HCT116 (cell line): ENCODE measurements at regions not wholly inside any gene's neighbourhood (a gene's known extent, or its start where the extent isn't known, plus 50 kb on each side); places are given as distances from the start of the nearest gene placed in this dataset.

Experiments used
- ATAC-seq: fragments of 200-7000 bp; cut with Tn5 transposase; 2 replicates; pipeline ENCODE4 v1.9.1; 2020; ENCODE audit warnings: mild to moderate bottlenecking, moderate library complexity
- BruUV-seq: library from RNA; stranded (reverse); fragments of 400-500 nt; replicated peaks from 2 replicates; lab custom pipeline; 2021; lab: Mats Ljungman, UMichigan
- CTCF ChIA-PET: fragments of 300-600 bp; sonication (Branson Sonifier 250); formaldehyde crosslinking; loops from one replicate; lab custom pipeline; 2021; ENCODE audit warnings: antibody characterized with exemption; lab: Charles Lee
- POLR2A ChIA-PET: fragments of 300-600, 350-600 bp; sonication (Branson Sonifier 250); formaldehyde crosslinking; loops from one replicate; lab custom pipeline; 2021; ENCODE audit warnings: antibody characterized with exemption; lab: Charles Lee
- RAD21 ChIA-PET, 2 experiments: fragments of 300-600 bp; sonication (Branson Sonifier 250); formaldehyde crosslinking; loops; one replicate each; lab custom pipeline; 2023; ENCODE audit warnings: low total read pairs in 2 of 2; ENCODE audit not compliant: uncharacterized antibody in 2 of 2, unreplicated experiment in 2 of 2, low non-redundant PET in 1 of 2; lab: Charles Lee
- DNase-seq: peaks from one replicate; pipeline ENCODE4 v3.0.0-alpha.2; 2010; ENCODE audit warnings: low read depth, low spot score
- H2AFZ ChIP-seq: fragments of 200-600 bp; shearing (Covaris generic), sonication (generic); 2 replicates; pipeline ENCODE4 v1.6.1; 2017; ENCODE audit warnings: low read depth, mixed run types, mixed read lengths, antibody characterized with exemption, low read length; ENCODE audit not compliant: poor library complexity, severe bottlenecking
- H3K27ac ChIP-seq: 2 replicates; pipeline ENCODE4 v1.5.1; 2012; ENCODE audit warnings: low read depth, low read length
- H3K27me3 ChIP-seq: fragments of 200-600 bp; sonication (generic); 2 replicates; pipeline ENCODE4 v1.6.1; 2016; ENCODE audit warnings: mixed run types, low read length, mixed read lengths; ENCODE audit not compliant: insufficient read depth
- H3K36me3 ChIP-seq, 2 experiments: fragments of 200-500 bp in 1 of 2; fragments of 200-600 bp in 1 of 2; sonication (Bioruptor generic) in 1 of 2; sonication (generic) in 1 of 2; 2 replicates each; pipeline versions ENCODE4 v1.5.1 to v1.6.1; 2014 to 2016; ENCODE audit warnings: low read length in 2 of 2, inconsistent platforms in 1 of 2, mixed read lengths in 1 of 2, mixed run types in 1 of 2; ENCODE audit not compliant: insufficient read depth in 2 of 2, control insufficient read depth in 1 of 2
- H3K4me1 ChIP-seq, 2 experiments: fragments of 200-600 bp in 1 of 2; sonication (generic) in 1 of 2; 2 replicates each; pipeline versions ENCODE4 v1.5.1 to v1.6.1; 2012 to 2017; ENCODE audit warnings: low read length in 2 of 2, inconsistent platforms in 1 of 2, mild to moderate bottlenecking in 1 of 2, mixed read lengths in 1 of 2, mixed run types in 1 of 2, moderate library complexity in 1 of 2; ENCODE audit not compliant: insufficient read depth in 2 of 2, control insufficient read depth in 1 of 2
- H3K4me2 ChIP-seq: fragments of 200-600 bp; sonication (generic); 2 replicates; pipeline ENCODE4 v1.6.1; 2017; ENCODE audit warnings: mixed run types, low read length, mixed read lengths
- H3K4me3 ChIP-seq, 2 experiments: fragments of 200-600 bp in 1 of 2; sonication (generic) in 1 of 2; replicated peaks in 1 of 2; 2 replicates each; pipeline ENCODE4 v1.5.1; 2011 to 2016; ENCODE audit warnings: low read length in 2 of 2, control low read depth in 1 of 2, low read depth in 1 of 2, mild to moderate bottlenecking in 1 of 2, mixed read lengths in 1 of 2, mixed run types in 1 of 2
- H3K79me2 ChIP-seq: fragments of 200-600 bp; sonication (generic); 2 replicates; pipeline ENCODE4 v1.6.1; 2017; ENCODE audit warnings: mild to moderate bottlenecking, mixed run types, low read length, moderate library complexity, mixed read lengths; ENCODE audit not compliant: insufficient read depth
- H3K9ac ChIP-seq: fragments of 200-600 bp; sonication (generic); 2 replicates; pipeline ENCODE4 v1.6.1; 2016; ENCODE audit warnings: low read length, mixed read lengths
- H3K9me2 ChIP-seq: fragments of 200-600 bp; sonication (generic), shearing (Covaris generic); 2 replicates; pipeline ENCODE4 v1.6.1; 2017; ENCODE audit warnings: mixed run types, mild to moderate bottlenecking, moderate library complexity; ENCODE audit not compliant: insufficient read depth
- H3K9me3 ChIP-seq, 2 experiments: fragments of 200-500 bp in 1 of 2; fragments of 200-600 bp in 1 of 2; sonication (Bioruptor generic) in 1 of 2; sonication (generic) in 1 of 2; 2 replicates each; pipeline ENCODE4 v1.6.1; 2014 to 2017; ENCODE audit warnings: low read length in 2 of 2, mixed read lengths in 2 of 2, inconsistent platforms in 1 of 2, low read depth in 1 of 2, mild to moderate bottlenecking in 1 of 2, mixed run types in 1 of 2, moderate library complexity in 1 of 2; ENCODE audit not compliant: control insufficient read depth in 1 of 2, insufficient read depth in 1 of 2
- H4K20me1 ChIP-seq: fragments of 200-600 bp; sonication (generic), shearing (Covaris generic); 2 replicates; pipeline ENCODE4 v1.6.1; 2017; ENCODE audit warnings: mixed run types, mild to moderate bottlenecking, moderate library complexity; ENCODE audit not compliant: insufficient read depth
- CEBPB ChIP-seq: IDR thresholded peaks from 2 replicates; pipeline ENCODE4 v1.6.1; 2012; ENCODE audit warnings: low read depth
- EGR1 ChIP-seq: IDR thresholded peaks from 2 replicates; pipeline ENCODE4 v1.6.1; 2012; ENCODE audit warnings: low read depth
- EZH2 ChIP-seq: fragments of 200-600 bp; sonication (generic); IDR thresholded peaks from 2 replicates; pipeline ENCODE4 v1.6.1; 2017; ENCODE audit warnings: antibody characterized with exemption, mixed run types
- EZH2phosphoT487 ChIP-seq: fragments of 200-600 bp; IDR thresholded peaks from 2 replicates; pipeline ENCODE4 v1.6.1; 2018; ENCODE audit warnings: antibody characterized with exemption, borderline replicate concordance
- POLR2A ChIP-seq: IDR thresholded peaks from 2 replicates; pipeline ENCODE4 v1.7.0; 2011; ENCODE audit warnings: borderline replicate concordance; ENCODE audit not compliant: insufficient read depth, insufficient read length; ENCODE audit errors: extremely low read depth
- SIN3A ChIP-seq: IDR thresholded peaks from 2 replicates; pipeline ENCODE4 v1.6.1; 2012; ENCODE audit warnings: low read depth
- SP1 ChIP-seq: IDR thresholded peaks from 2 replicates; pipeline ENCODE4 v1.6.1; 2012; ENCODE audit warnings: low read depth
- YY1 ChIP-seq: IDR thresholded peaks from 2 replicates; pipeline ENCODE4 v1.6.1; 2011; ENCODE audit warnings: low read length, low read depth, moderate library complexity, mild to moderate bottlenecking; ENCODE audit not compliant: insufficient replicate concordance; ENCODE audit errors: extremely low read depth
- intact Hi-C: fragments of 100-400 bp; cut with micrococcal nuclease; formaldehyde crosslinking; loops from 2 replicates; pipeline ENCODE4 v1.10.0; 2022

GRCh38 chr3:71912839-71913495, 128.0 kb upstream of the PROK2 start:
- H3K4me2 ChIP-seq: no peak overlapping the region
- ChIA-PET RAD21 (no interaction called here), CTCF (no interaction called here), POLR2A (no interaction called here)
- DNase-seq: no peak
- BruUV-seq: no TSS peak
- no peaks in the 10 kb centered on the region for H3K36me3 ChIP-seq
- H3K27me3 ChIP-seq: peaks cover 16% of the 10 kb centered on the region
- ATAC-seq: no peak
- H2AFZ ChIP-seq: no peak overlapping the region
- H3K4me1 ChIP-seq: peaks cover 0 to 3% of the 10 kb centered on the region in 2 experiments; a peak in 1 of 4 replicates
- H3K27ac ChIP-seq: no peak overlapping the region
- H3K79me2 ChIP-seq: no peaks in the 10 kb centered on the region
- H3K4me3 ChIP-seq: no peak overlapping the region
- no peak for TF ChIP-seq CEBPB
- no peak for TF ChIP-seq EZH2phosphoT487
- TF ChIP-seq EGR1: no peak
- no peak for TF ChIP-seq SP1
- no peak for TF ChIP-seq POLR2A
- H3K9me2 ChIP-seq: no peaks in the 10 kb centered on the region
- H4K20me1 ChIP-seq: no peaks in the 10 kb centered on the region
- no peaks in the 10 kb centered on the region for H3K9me3 ChIP-seq
- H3K9ac ChIP-seq: no peak overlapping the region
- intact Hi-C loops: no loop called here

GRCh38 chr3:71910108-71910507, 125.2 kb upstream of the PROK2 start:
- Histone ChIP-seq H3K36me3 (no peaks in the 10 kb centered on the region), H3K9me2 (no peaks in the 10 kb centered on the region), H3K27me3 (peaks cover 30% of the 10 kb centered on the region), H3K9me3 (no peaks in the 10 kb centered on the region), H3K4me2 (no peak overlapping the region), H3K79me2 (no peaks in the 10 kb centered on the region), H3K9ac (no peak overlapping the region), H3K4me1 (peaks cover 0 to 3% of the 10 kb centered on the region in 2 experiments; a peak in 1 of 4 replicates), H2AFZ (no peak overlapping the region), H3K4me3 (no peak overlapping the region), H4K20me1 (no peaks in the 10 kb centered on the region), H3K27ac (no peak overlapping the region)
- intact Hi-C loops: no loop called here
- DNase-seq: no peak
- ChIA-PET CTCF (no interaction called here), RAD21 (no interaction called here), POLR2A (no interaction called here)
- TF ChIP-seq SIN3A (no peak), EZH2 (no peak), YY1 (no peak)
- BruUV-seq: no TSS peak
- no peak for ATAC-seq
